Erythroblast (primary cell): ENCODE measurements at regions not wholly inside any gene's neighbourhood (a gene's known extent, or its start where the extent isn't known, plus 50 kb on each side); places are given as distances from the start of the nearest gene placed in this dataset.

ENCODE experiments used
- GATA1 ChIP-seq: IDR thresholded peaks from 2 replicates; pipeline ENCODE4 v1.6.1; 2011; ENCODE audit warnings: low read depth, mild to moderate bottlenecking, control low read depth, low read length, moderate library complexity
- POLR2A ChIP-seq: IDR thresholded peaks from 2 replicates; pipeline ENCODE4 v1.6.1; 2011; ENCODE audit warnings: mild to moderate bottlenecking, low read length

DNA sequence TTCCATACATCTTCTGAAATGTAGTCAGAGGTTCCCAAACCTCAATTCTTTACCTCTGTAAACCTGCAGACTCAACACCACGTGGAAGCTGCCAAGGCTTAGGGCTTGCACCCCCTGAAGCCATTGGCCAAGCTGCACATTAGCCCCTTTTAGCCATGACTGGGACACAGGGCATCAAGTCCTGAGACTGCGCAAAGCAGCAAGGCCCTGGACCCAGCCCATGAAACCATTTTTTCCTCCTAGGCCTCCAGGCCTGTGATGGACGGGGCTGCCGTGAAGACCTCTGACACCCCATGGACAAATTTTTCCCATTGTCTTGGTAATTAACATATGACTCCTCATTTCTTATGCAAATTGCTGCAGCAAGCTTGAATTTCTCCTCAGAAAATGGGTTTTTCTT is 727.8 kb downstream of the C6orf118 start:
- no peak for TF ChIP-seq POLR2A
- TF ChIP-seq GATA1: no peak
